OCI-LY7 (cell line): ENCODE measurements at regions not wholly inside any gene's neighbourhood (a gene's known extent, or its start where the extent isn't known, plus 50 kb on each side); places are given as distances from the start of the nearest gene placed in this dataset.
"Not testable (repeated sequence)": the region's sequence is repeated elsewhere in the genome, so short reads cannot be mapped to it uniquely, and the experiment has no call there.

Experiments
- EZH2phosphoT487 ChIP-seq: fragments of 200-600 bp; sonication (generic); IDR thresholded peaks from 2 replicates; pipeline ENCODE4 v1.6.1; 2018; ENCODE audit warnings: low read depth, borderline replicate concordance, mild to moderate bottlenecking, mixed run types, antibody characterized with exemption, low read length, moderate library complexity, mixed read lengths
- TF ChIP-seq, protein P1 (sequence below): fragments of 200-600 bp; sonication (generic); conservative IDR thresholded peaks from 2 replicates; pipeline ENCODE4 v1.5.1; 2014; ENCODE audit warnings: mild to moderate bottlenecking, antibody characterized with exemption, low read length, moderate library complexity, mixed read lengths

DNA sequence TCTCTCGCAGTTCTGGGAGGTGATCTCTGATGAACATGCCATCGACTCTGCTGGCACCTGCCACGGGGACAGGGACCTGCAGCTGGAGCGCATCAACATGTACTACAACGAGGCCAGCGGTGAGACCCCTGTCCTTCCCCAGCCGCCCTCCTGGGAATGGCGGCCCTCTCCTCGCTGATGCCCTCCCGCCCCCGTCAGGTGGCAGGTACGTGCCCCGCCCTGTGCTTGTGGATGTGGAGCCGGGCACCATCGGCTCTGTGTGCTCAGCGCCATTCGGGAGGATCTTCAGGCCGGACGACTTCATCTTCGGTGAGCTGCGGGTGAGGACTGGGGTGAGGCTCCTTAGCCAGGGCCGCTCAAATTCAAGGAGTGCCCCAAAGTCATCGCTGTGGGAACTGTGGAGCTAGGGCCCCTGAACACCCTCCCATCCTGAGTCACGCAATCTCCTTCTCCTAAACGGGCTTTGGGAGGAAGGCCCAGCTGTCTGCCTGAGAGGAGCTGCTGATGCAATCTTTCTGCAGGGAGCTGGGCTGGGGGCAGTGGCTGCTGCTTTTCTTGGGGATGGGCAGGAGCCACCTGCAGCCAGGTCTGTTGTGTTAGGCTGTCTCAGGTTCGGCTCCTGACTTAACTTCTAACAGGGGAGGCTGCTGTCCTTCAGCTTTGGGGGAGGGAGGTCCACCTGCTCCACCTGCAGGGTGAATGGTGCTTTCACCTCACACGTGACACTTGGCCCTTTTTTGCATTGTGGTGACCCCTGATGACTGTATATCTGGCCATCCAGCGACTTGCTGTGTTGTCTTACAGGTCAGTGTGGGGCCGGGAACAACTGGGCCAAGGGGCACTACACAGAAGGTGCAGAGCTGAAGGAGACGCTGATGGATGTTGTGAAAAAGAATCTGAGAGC is 56.6 kb upstream of the ZNF678 start:
- not testable (repeated sequence) for TF ChIP-seq EZH2phosphoT487
- TF ChIP-seq, protein P1, sequence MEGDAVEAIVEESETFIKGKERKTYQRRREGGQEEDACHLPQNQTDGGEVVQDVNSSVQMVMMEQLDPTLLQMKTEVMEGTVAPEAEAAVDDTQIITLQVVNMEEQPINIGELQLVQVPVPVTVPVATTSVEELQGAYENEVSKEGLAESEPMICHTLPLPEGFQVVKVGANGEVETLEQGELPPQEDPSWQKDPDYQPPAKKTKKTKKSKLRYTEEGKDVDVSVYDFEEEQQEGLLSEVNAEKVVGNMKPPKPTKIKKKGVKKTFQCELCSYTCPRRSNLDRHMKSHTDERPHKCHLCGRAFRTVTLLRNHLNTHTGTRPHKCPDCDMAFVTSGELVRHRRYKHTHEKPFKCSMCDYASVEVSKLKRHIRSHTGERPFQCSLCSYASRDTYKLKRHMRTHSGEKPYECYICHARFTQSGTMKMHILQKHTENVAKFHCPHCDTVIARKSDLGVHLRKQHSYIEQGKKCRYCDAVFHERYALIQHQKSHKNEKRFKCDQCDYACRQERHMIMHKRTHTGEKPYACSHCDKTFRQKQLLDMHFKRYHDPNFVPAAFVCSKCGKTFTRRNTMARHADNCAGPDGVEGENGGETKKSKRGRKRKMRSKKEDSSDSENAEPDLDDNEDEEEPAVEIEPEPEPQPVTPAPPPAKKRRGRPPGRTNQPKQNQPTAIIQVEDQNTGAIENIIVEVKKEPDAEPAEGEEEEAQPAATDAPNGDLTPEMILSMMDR, result not testable (repeated sequence)
